Activated CD4-positive, CD25-positive, alpha-beta regulatory T cell treated with anti-CD3 and anti-CD28 coated beads, Interleukin-2, amount 50 U/mL, for 24 hours (primary cell): ENCODE measurements at regions not wholly inside any gene's neighbourhood (a gene's known extent, or its start where the extent isn't known, plus 50 kb on each side); places are given as distances from the start of the nearest gene placed in this dataset.
"Not testable (repeated sequence)": the region's sequence is repeated elsewhere in the genome, so short reads cannot be mapped to it uniquely, and the experiment has no call there.

Experiments
- ATAC-seq, 2 donors: fragments of 150-1000 bp; cut with Tn5 transposase; one replicate each; pipeline ENCODE4 v1.10.0; 2021; ENCODE audit warnings: mild to moderate bottlenecking in 1 of 2, moderate library complexity in 1 of 2

GRCh38 chr16:7278636-7279035, 54.0 kb upstream of the RBFOX1 start:
- ATAC-seq: no peak

GRCh38 chr16:7272567-7273158, 60.0 kb upstream of the RBFOX1 start:
- ATAC-seq: no peak

- no peak for ATAC-seq
Observed at GRCh38 chr16:7271486-7271885, 61.2 kb upstream of the RBFOX1 start.

- ATAC-seq: no peak
Observed at GRCh38 chr16:7270823-7271222, 61.8 kb upstream of the RBFOX1 start.

- no peak for ATAC-seq
Observed at GRCh38 chr16:7270006-7270405, 62.6 kb upstream of the RBFOX1 start.

- ATAC-seq: no peak
Observed at GRCh38 chr16:7268182-7268581, 64.5 kb upstream of the RBFOX1 start.

- ATAC-seq: no peak
Observed at GRCh38 chr16:7257016-7257415, 75.6 kb upstream of the RBFOX1 start.

GRCh38 chr16:7246578-7246977, 86.1 kb upstream of the RBFOX1 start:
- no peak for ATAC-seq

- ATAC-seq: no peak
Observed at GRCh38 chr16:7239547-7239946, 93.1 kb upstream of the RBFOX1 start.

- ATAC-seq: no peak
Observed at GRCh38 chr16:7236824-7237410, 95.7 kb upstream of the RBFOX1 start.

GRCh38 chr16:7233975-7234374, 98.7 kb upstream of the RBFOX1 start:
- ATAC-seq: no peak

GRCh38 chr16:7231762-7232161, 100.9 kb upstream of the RBFOX1 start:
- ATAC-seq: no peak

- ATAC-seq: not testable (repeated sequence)
Observed at GRCh38 chr16:7229433-7230218, 103.0 kb upstream of the RBFOX1 start.

GRCh38 chr16:7227229-7227721, 105.4 kb upstream of the RBFOX1 start:
- ATAC-seq: no peak

GRCh38 chr16:7221157-7221556, 111.5 kb upstream of the RBFOX1 start:
- no peak for ATAC-seq

GRCh38 chr16:7218936-7219335, 113.7 kb upstream of the RBFOX1 start:
- no peak for ATAC-seq

GRCh38 chr16:7217797-7218196, 114.8 kb upstream of the RBFOX1 start:
- ATAC-seq: no peak

- ATAC-seq: no peak
Observed at GRCh38 chr16:7216719-7217118, 115.9 kb upstream of the RBFOX1 start.

GRCh38 chr16:7211781-7212180, 120.9 kb upstream of the RBFOX1 start:
- no peak for ATAC-seq

- ATAC-seq: no peak
Observed at GRCh38 chr16:7209598-7209997, 123.0 kb upstream of the RBFOX1 start.

- ATAC-seq: no peak
Observed at GRCh38 chr16:7206469-7206868, 126.2 kb upstream of the RBFOX1 start.

GRCh38 chr16:7200320-7200719, 132.3 kb upstream of the RBFOX1 start:
- no peak for ATAC-seq

GRCh38 chr16:7185689-7186088, 147.0 kb upstream of the RBFOX1 start:
- ATAC-seq: no peak

- no peak for ATAC-seq
Observed at GRCh38 chr16:7185165-7185564, 147.5 kb upstream of the RBFOX1 start.
